IPS DF 6.9 (cell line): ENCODE measurements at regions not wholly inside any gene's neighbourhood (a gene's known extent, or its start where the extent isn't known, plus 50 kb on each side); places are given as distances from the start of the nearest gene placed in this dataset.

Source experiments
- DNase-seq: peaks from one replicate; pipeline ENCODE4 v3.0.0-alpha.2; 2013; ENCODE audit warnings: low read depth, low spot score
- H3K27ac ChIP-seq: one replicate; pipeline ENCODE4 v1.5.1; 2013; ENCODE audit warnings: low read length, control low read depth
- H3K27me3 ChIP-seq: 2 replicates; pipeline ENCODE4 v1.6.1; 2013; ENCODE audit warnings: mild to moderate bottlenecking, low read length; ENCODE audit not compliant: control insufficient read depth, insufficient read depth
- H3K36me3 ChIP-seq: 2 replicates; pipeline ENCODE4 v1.6.1; 2013; ENCODE audit warnings: low read length; ENCODE audit not compliant: control insufficient read depth, insufficient read depth
- H3K4me1 ChIP-seq: 2 replicates; pipeline ENCODE4 v1.6.1; 2013; ENCODE audit warnings: low read length; ENCODE audit not compliant: control insufficient read depth, insufficient read depth
- H3K4me3 ChIP-seq: 2 replicates; pipeline ENCODE4 v1.5.1; 2013; ENCODE audit warnings: mild to moderate bottlenecking, low read length
- H3K9me3 ChIP-seq: 2 replicates; pipeline ENCODE4 v1.6.1; 2013; ENCODE audit warnings: low read length, inconsistent platforms; ENCODE audit not compliant: control insufficient read depth, insufficient read depth
- WGBS: extraction: QIAGEN DNeasy Blood & Tissue Kit; methylation state at CpG from one replicate; pipeline ENCODE4 v1.1.7; 2013; ENCODE audit warnings: mixed read lengths, missing lambda C conversion rate; ENCODE audit not compliant: insufficient read length, insufficient coverage; 5-methylcytosine and 5-hydroxymethylcytosine counted together

DNA sequence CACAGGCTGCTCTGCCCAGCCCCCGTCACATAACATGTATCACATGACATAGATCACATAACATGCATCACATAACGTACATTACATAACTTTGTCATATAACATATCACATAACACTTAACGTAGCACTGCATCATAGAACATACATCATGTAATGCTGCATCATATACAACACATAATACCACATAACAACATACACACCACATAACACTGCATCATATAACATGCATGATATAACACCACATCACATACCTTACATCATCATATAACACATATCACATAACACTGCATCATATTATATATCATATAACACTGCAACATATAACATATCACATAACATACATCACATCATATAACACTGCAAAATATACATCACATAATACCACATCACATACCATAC lies 83.8 kb downstream of the AXIN2 start:
- no peak overlapping the region for H3K27ac ChIP-seq
- H3K9me3 ChIP-seq = no peaks in the 10 kb centered on the region
- DNase-seq = no peak
- WGBS = 100% methylated on average over 2 of the region's 3 CpGs
- no peaks in the 10 kb centered on the region for H3K27me3 ChIP-seq
- no peak overlapping the region for H3K4me3 ChIP-seq
- no peaks in the 10 kb centered on the region for H3K4me1 ChIP-seq
- no peaks in the 10 kb centered on the region for H3K36me3 ChIP-seq

DNA sequence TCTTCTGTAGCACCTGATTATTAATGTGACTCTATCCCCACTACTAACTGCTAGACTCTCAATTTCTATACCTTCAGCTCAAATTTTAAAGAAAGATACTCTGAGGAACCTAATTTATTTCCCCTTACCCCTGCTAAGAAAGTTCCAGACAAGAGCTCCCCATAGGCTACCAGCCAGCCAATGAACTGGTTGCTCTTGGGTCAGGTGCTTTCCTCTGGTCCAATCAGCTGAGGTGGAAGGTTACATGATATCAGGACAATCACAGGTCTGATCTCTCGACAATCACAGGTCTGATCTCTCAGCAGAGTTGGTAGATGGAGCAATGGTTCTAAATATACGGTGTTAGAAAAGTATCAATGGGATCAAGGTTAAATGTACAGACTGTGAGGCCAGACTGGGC lies 86.8 kb downstream of the AXIN2 start:
- Histone ChIP-seq H3K27ac (no peak overlapping the region), H3K27me3 (no peaks in the 10 kb centered on the region), H3K4me3 (no peak overlapping the region), H3K9me3 (no peaks in the 10 kb centered on the region), H3K36me3 (no peaks in the 10 kb centered on the region), H3K4me1 (no peaks in the 10 kb centered on the region)
- DNase-seq = no peak
- no CpG with 5 or more reads among the region's 2 CpGs for WGBS

DNA sequence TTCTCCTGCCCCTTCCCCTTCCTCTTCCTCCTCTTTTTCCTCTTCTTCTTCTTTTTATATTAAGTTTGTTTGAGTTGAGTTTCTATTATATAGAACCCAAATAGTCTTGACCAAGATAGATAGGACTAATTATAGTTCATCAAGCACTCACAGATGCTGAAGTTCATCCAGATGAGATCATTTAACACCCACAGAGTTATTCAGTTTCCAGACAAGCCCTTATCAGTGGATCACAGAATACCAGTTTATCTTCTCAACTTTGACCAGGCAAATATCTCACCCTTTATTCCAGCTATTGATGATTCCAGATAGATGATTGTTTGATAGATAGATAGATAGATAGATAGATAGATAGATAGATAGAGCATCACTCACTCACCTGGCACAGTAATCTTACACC lies 87.5 kb downstream of the AXIN2 start:
- DNase-seq = no peak
- Histone ChIP-seq H3K36me3 (no peaks in the 10 kb centered on the region), H3K9me3 (no peaks in the 10 kb centered on the region), H3K4me3 (no peak overlapping the region), H3K4me1 (no peaks in the 10 kb centered on the region), H3K27ac (no peak overlapping the region), H3K27me3 (no peaks in the 10 kb centered on the region)

DNA sequence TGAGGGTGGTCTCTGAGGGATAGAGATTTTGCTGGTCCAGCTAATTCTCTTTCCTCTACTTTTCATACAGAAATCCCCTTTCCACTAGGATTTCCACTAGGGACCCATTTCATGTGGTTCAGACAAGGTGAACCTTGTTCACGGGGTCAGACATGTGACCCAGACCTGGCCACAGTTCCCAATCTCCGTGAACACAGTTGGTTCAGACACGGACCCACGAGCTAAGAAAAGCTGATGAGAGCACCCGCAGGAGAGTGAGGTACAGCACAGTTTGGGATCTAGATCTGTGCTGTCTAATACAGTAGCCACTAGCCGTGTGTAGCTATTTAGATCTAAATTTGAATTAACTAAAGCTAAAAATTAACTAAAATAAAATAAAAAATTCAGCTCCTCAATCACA lies 88.1 kb downstream of the AXIN2 start:
- no peak overlapping the region for H3K27ac ChIP-seq
- no peak overlapping the region for H3K4me3 ChIP-seq
- DNase-seq = no peak
- no peaks in the 10 kb centered on the region for H3K9me3 ChIP-seq
- no CpG with 5 or more reads among the region's 6 CpGs for WGBS
- no peaks in the 10 kb centered on the region for H3K36me3 ChIP-seq
- no peaks in the 10 kb centered on the region for H3K4me1 ChIP-seq
- no peaks in the 10 kb centered on the region for H3K27me3 ChIP-seq

DNA sequence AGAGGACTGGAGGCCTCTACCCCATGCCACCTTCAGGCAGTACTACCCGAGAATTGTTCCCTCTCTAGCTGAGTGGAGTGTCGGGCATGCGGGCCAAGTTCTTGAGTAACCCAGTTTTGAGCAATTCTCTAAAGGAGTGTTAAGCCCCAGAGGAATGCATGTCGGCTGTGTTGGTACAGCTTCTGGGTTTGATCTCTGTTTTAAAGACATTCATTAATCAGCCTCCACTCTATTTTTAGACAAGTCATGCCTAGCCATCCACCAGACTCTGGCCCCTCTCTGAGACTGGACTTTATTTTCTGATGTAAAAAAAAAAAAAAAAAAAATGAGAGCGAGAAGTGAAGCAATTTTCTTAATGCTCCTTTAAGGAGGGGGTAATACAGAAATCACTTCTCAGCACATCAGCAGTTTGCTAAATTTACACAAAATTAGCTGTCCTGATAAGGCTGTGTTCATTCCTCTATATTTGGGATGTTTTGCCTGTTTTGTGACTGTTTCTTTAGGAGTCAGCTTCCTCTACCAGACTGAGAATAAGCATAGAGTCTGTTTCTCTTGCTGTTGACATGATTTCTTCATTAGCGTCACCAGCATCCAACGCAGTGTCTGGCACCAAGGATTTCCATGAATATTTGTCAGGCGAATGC lies 88.7 kb downstream of the AXIN2 start:
- no peak for DNase-seq
- no peak overlapping the region for H3K27ac ChIP-seq
- H3K9me3 ChIP-seq = no peaks in the 10 kb centered on the region
- no peaks in the 10 kb centered on the region for H3K36me3 ChIP-seq
- no peaks in the 10 kb centered on the region for H3K27me3 ChIP-seq
- no CpG with 5 or more reads among the region's 8 CpGs for WGBS
- no peaks in the 10 kb centered on the region for H3K4me1 ChIP-seq
- no peak overlapping the region for H3K4me3 ChIP-seq

DNA sequence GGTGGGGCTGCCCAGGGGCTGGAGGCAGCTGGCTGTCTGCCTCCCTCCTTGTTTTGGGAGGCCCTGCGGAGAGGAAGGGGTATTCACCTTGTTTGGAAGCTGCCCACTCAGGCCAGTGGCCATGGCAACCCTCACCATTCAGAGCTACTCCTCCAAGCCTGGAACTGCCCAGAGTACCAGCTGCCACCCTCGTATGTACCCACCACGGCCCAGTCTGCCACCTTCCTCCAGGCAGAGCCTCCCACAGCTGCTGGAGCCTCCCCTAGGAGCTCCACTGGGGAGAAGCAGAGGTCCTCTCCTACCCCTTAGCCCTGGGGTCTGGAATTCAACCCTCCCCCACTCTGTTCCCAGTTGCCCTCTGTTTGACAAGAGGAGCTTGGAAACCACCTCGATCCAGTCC lies 90.7 kb downstream of the AXIN2 start:
- Histone ChIP-seq H3K27ac (no peak overlapping the region), H3K27me3 (no peaks in the 10 kb centered on the region), H3K9me3 (no peaks in the 10 kb centered on the region), H3K36me3 (no peaks in the 10 kb centered on the region), H3K4me3 (no peak overlapping the region), H3K4me1 (no peaks in the 10 kb centered on the region)
- DNase-seq = no peak
- no CpG with 5 or more reads among the region's 4 CpGs for WGBS

DNA sequence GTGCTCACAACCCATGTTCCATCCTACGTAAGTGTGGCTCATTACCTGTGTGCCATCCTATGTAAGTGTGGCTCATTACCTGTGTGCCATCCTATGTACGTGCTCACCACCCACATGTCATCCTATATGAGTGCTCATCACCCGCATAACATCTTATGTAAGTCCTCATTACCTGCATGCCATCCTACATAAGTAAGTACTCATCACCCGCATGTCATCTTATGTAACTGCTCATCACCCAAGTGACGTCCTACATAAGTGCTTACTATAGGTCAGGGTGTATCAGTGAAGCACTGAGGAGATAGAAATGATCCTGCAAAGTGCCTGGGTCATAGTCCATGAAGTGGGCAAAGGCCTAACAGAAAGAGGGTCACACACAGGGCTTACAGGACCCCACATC lies 93.1 kb downstream of the AXIN2 start:
- H3K4me3 ChIP-seq = no peak overlapping the region
- H3K36me3 ChIP-seq = no peaks in the 10 kb centered on the region
- H3K4me1 ChIP-seq = no peaks in the 10 kb centered on the region
- H3K27ac ChIP-seq = no peak overlapping the region
- DNase-seq = no peak
- no peaks in the 10 kb centered on the region for H3K9me3 ChIP-seq
- WGBS = no CpG with 5 or more reads among the region's 5 CpGs
- H3K27me3 ChIP-seq = no peaks in the 10 kb centered on the region

DNA sequence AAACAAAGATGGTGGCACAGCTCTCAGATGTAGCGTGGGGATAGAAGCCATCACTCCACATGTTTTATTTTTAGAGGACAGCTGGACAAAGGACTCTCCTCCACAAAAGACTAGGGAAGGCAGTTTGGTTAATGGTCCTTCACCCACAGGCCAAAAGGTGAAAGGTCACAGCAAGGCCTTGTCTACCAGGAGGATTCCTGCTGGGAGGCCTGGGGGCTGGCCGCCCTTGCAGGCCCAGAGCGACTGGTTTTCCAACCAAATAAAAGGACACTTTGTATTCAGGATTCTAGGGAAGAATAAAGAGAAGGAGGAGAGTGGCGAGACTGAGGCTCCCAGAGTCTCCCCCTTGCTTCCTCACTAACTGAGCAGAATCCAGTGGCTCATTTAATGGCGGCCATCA lies 94.3 kb downstream of the AXIN2 start:
- Histone ChIP-seq H3K27ac (no peak overlapping the region), H3K4me3 (no peak overlapping the region), H3K36me3 (no peaks in the 10 kb centered on the region), H3K4me1 (no peaks in the 10 kb centered on the region), H3K9me3 (no peaks in the 10 kb centered on the region), H3K27me3 (no peaks in the 10 kb centered on the region)
- no CpG with 5 or more reads among the region's 5 CpGs for WGBS
- no peak for DNase-seq

DNA sequence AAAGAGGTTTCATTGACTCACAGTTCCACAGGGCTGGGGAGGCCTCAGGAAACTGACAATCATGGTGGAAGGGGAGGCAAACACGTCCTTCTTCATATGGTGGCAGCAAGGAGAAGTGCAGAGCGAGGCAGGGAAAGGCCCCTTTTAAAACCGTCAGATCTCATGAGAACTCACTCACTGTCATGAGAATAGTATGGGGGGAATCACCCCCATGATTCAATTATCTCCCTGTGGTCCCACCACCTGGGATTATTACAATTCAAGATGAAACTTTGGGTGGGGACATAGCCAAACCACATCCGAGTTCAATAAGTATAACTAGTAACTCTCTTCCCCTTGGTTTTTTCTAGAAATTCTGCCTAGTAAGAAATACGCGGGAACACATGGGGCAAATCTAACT lies 94.9 kb downstream of the AXIN2 start:
- Histone ChIP-seq H3K36me3 (no peaks in the 10 kb centered on the region), H3K4me1 (no peaks in the 10 kb centered on the region), H3K4me3 (no peak overlapping the region), H3K27ac (no peak overlapping the region), H3K9me3 (no peaks in the 10 kb centered on the region), H3K27me3 (no peaks in the 10 kb centered on the region)
- DNase-seq = no peak
- no CpG with 5 or more reads among the region's 6 CpGs for WGBS

DNA sequence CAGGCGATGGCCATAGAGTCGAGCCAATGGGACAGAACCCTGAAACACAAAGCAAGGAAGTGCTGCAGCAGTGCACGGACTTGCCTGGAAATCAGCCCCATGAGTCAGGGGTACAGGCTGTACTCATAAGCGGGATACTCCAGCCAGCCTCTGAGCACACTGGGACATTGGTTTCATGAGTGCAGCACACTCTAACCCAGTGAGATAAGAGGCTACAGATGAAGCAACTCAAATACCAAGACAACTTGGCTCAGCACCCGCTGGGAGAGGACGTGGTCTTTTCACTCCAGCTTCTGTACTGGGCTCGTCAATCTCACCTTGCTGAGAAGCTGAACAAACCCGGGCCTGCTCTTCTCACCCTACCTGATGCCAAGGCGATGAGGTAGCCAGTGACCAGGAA lies 98.2 kb downstream of the AXIN2 start:
- no peak for DNase-seq
- no peaks in the 10 kb centered on the region for H3K27me3 ChIP-seq
- no peak overlapping the region for H3K27ac ChIP-seq
- no peaks in the 10 kb centered on the region for H3K36me3 ChIP-seq
- no peaks in the 10 kb centered on the region for H3K9me3 ChIP-seq
- peaks cover 6% of the 10 kb centered on the region for H3K4me1 ChIP-seq
- no CpG with 5 or more reads among the region's 9 CpGs for WGBS
- H3K4me3 ChIP-seq = no peak overlapping the region

DNA sequence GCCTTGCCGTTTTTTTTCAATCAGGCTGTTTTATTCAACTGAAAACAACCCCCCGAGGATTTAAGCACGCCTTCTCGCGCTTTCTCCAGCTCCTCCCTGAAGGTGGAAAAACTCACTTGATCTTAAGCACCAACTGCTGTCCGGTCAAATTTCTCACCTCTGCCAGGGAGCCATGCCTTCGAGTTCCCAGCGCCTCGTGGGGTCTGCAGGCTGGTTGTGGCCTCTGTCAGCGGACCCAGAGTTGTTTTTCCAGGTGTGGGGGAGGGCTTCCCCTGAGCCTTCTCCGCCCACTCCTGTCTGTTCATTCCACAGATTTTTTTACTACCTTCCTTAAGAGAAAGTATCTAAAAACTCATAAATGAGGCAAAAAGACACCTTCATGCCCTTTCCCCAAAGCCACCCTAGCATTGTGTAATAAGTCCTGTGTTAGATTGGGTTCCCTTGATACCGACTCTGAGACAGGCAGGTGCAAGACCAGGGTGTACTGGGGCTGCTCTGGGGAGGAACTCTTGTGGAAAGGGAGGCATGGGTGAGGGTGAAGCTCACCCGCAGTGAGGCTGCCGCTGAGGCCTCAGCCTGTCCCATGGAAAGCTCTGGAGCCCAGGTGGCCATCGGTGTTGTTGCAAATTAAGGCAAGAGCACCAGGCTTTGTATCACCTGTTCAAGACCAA lies 101.6 kb downstream of the AXIN2 start:
- Histone ChIP-seq H3K27me3 (no peaks in the 10 kb centered on the region), H3K27ac (no peak overlapping the region), H3K9me3 (no peaks in the 10 kb centered on the region), H3K36me3 (no peaks in the 10 kb centered on the region), H3K4me3 (no peak overlapping the region), H3K4me1 (peaks cover 7% of the 10 kb centered on the region)
- WGBS = no CpG with 5 or more reads among the region's 15 CpGs
- no peak for DNase-seq
